ENCODE measurements at regions not wholly inside any gene's neighbourhood (a gene's known extent, or its start where the extent isn't known, plus 50 kb on each side); places are given as distances from the start of the nearest gene placed in this dataset.

GRCh38 chr9:11269036-11269435, 656.2 kb upstream of the PTPRD start:
- TF ChIP-seq, protein P1, sequence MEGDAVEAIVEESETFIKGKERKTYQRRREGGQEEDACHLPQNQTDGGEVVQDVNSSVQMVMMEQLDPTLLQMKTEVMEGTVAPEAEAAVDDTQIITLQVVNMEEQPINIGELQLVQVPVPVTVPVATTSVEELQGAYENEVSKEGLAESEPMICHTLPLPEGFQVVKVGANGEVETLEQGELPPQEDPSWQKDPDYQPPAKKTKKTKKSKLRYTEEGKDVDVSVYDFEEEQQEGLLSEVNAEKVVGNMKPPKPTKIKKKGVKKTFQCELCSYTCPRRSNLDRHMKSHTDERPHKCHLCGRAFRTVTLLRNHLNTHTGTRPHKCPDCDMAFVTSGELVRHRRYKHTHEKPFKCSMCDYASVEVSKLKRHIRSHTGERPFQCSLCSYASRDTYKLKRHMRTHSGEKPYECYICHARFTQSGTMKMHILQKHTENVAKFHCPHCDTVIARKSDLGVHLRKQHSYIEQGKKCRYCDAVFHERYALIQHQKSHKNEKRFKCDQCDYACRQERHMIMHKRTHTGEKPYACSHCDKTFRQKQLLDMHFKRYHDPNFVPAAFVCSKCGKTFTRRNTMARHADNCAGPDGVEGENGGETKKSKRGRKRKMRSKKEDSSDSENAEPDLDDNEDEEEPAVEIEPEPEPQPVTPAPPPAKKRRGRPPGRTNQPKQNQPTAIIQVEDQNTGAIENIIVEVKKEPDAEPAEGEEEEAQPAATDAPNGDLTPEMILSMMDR (conservative IDR thresholded peaks at IDR 0.05; ENCODE audit: low read depth, low read length) = no peak
- DNase-seq (ENCODE audit: low read depth) = no peak

DNA sequence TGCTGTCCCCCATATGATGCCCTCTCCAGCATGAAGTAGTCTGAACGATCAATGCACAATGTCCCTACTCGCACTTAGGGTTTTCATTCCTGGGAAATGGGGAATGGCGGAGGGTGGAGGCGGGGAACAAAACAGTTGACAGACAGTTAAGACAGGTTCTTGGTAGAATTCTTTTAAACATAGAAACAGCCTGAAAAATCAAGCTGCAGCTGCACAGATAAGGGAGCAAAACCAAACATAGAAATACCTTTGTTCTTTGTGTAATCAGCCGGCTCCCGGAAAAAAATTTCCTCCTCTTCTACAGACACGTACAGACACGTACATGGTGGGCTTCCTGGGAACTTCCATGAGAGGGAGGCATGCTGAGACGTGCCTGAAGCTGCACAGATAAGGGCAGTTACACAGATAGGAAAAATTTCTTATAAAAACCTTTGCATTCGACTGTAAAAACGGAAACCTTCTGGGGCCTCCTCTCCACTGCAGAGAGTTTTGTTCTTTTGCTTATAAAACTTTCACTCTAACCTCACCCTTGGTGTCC, 662.4 kb upstream of the PTPRD start:
- DNase-seq (ENCODE audit: low read depth) = no peak
- TF ChIP-seq, protein P1 (conservative IDR thresholded peaks at IDR 0.05; ENCODE audit: low read depth, low read length) = no peak
- no peak overlapping the region for H3K4me3 ChIP-seq (ENCODE audit: low read length)

More at GRCh38 chr9:11269036-11269435, 656.2 kb upstream of the PTPRD start:
- no peak overlapping the region for H3K4me3 ChIP-seq (ENCODE audit: low read length)

DNA sequence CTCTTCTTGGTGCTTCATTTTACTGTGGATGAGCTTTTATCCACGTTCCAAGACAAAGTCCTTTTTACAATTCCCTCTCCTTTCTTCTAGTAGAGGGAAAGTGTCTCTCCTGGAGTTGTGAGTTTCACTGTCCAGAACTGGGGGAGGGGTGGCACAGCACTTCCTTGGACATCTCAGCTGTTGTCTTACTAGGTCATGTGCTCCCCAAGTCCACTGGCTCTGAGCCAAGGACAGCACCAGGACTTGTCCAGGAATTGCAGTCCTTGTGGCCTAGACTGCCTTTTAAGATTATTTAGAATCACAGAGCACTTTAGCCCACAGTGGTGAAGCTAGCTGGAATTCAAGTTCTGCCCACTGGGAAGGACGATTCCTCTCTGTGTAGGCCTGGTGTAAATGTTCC, 700.2 kb upstream of the PTPRD start:
- H3K4me3 ChIP-seq (ENCODE audit: low read length) = no peak overlapping the region
- no peak for DNase-seq (ENCODE audit: low read depth)
- TF ChIP-seq, protein P1 (conservative IDR thresholded peaks at IDR 0.05; ENCODE audit: low read depth, low read length) = no peak

DNA sequence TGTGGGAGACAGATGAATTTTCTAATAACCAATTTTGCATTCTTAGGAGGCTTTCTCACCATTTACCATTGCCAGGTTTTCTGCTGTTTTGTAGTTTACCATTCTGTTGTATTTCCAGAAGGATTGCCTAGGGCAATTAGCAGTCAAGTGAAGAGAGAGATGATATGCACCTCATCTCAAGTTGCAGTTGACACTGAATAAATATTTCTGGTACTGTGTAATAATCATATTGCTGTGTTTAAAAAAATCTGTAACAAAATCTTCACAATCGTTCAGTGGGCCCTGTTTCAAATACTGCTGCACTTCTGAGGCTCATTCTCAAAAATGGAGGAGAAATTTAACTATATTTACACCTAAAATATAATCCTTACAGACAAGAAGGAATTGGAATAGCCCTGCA, 706.1 kb upstream of the PTPRD start:
- no peak overlapping the region for H3K4me3 ChIP-seq (ENCODE audit: low read length)
- TF ChIP-seq, protein P1 (conservative IDR thresholded peaks at IDR 0.05; ENCODE audit: low read depth, low read length) = no peak
- no peak for DNase-seq (ENCODE audit: low read depth)

GRCh38 chr9:11319538-11319937, 706.7 kb upstream of the PTPRD start:
- TF ChIP-seq, protein P1 (conservative IDR thresholded peaks at IDR 0.05; ENCODE audit: low read depth, low read length) = peak; percentile 86
- DNase-seq (ENCODE audit: low read depth) = no peak
- no peak overlapping the region for H3K4me3 ChIP-seq (ENCODE audit: low read length)

DNA sequence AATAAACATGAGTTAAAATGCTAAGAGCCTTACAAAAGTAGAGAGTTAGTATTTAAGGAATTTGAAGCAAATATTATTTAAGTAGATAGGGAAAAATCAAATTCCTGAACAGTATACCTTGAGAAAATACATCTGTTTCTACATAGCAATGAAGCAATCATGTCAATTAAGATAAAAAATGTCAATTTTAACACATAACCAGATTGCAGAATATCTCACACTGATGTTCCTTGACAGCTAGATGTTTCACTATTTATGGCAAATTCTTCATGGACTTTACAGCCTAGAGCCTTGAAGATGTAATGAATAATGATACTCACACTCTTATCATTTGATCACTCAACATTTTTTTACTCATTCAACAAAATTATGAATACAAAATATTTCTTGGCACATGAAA, 708.2 kb upstream of the PTPRD start:
- no peak for DNase-seq (ENCODE audit: low read depth)
- no peak overlapping the region for H3K4me3 ChIP-seq (ENCODE audit: low read length)
- TF ChIP-seq, protein P1 (conservative IDR thresholded peaks at IDR 0.05; ENCODE audit: low read depth, low read length) = no peak

- no peak overlapping the region for H3K4me3 ChIP-seq (ENCODE audit: low read length)
- TF ChIP-seq, protein P1 (conservative IDR thresholded peaks at IDR 0.05; ENCODE audit: low read depth, low read length) = no peak
- no peak for DNase-seq (ENCODE audit: low read depth)
Measured at GRCh38 chr9:11323457-11323856, 710.7 kb upstream of the PTPRD start.

Data from retinal pigment epithelial cell (primary cell).